SHP77 (cell line): ENCODE measurements at regions not wholly inside any gene's neighbourhood (a gene's known extent, or its start where the extent isn't known, plus 50 kb on each side); places are given as distances from the start of the nearest gene placed in this dataset.

ENCODE experiments used
- DNase-seq, 2 experiments: peaks; one replicate each; lab custom pipeline; 2025; lab: John Stamatoyannopoulos, UW

DNA sequence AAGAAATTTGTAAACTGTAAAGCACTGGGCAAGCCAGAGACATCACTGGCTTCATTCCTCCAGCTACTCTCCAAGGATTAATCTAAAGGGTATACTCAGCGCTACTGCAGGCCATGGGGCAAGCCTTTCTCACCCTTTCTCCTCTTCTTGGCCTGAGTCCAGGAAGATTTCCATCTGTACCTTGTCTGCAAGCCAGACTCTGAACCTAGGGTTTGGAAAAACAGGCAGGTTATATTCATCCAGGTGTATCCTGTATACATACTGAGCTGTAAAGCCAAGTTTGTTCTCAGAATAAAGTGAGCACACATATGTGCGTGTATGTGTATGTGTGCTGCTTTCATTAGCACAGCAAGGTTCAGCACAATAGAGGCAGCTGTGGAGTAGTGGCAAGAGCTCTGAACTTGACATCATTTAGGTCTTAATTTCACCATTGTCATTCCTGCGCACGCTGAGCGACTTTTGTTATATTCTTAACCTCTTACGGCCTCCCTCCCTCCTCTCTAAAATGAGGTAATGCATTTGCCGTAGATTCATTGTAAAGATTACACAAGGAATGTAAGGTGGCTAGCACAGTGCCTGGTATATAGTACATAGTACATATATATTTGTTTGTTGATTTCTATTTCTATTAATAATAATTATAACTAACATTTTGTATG, 128.1 kb upstream of the JUN start:
- no peak for DNase-seq

GRCh38 chr1:58914925-58915324, 131.1 kb upstream of the JUN start:
- DNase-seq, result no peak

DNA sequence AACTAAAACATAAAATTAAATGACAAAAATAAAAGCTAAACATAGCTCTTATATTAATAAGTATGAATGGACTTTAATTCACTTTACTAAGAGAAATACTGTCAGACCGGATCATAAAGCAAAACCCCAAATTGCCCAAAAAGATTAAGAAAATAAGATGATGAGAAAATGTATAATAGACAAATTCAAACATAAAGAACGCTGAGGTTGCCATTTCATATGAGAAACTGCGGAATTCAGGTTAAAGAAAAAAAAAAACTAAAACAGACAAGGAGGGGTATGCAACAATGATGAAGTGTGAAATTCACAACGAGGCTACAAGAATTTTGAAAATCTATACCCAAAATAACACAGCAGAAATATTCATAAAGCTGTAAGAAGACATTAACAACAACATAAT, 133.6 kb upstream of the JUN start:
- DNase-seq, result no peak

DNA sequence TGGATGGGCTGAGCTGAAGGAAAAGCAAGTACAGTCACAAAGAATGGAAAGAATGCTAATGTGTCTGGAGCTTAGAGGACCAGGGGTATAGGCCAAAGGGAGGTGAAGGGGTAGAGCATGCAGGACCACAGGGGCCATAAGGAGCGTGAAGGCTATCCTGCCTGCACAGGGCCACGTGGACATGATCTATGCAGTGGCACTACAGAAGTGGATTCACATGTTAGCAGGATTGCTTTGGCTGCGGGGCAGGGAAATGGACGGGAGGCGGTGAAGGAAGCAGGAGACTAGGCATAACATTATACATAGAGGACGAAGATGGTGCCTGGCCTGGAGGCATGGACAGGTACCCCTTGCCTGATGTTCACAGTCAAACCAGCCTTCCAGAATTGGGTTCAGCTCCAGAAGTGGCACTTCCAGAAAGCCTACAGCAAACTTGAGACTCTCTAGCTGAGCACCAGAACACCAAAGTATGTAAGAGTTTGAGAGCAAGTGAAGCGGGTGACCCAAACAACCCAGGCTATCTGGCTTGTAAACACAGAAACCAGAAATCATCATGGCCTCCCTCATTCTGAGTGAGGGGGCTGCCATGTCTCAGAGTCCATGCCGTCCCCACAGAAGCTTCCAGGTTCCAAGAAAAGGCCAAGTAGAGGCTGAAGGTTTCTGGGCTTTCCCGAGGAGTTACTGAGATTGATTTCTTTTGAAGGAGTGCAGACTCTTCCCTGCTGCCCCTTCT, 135.5 kb upstream of the JUN start:
- no peak for DNase-seq

DNA sequence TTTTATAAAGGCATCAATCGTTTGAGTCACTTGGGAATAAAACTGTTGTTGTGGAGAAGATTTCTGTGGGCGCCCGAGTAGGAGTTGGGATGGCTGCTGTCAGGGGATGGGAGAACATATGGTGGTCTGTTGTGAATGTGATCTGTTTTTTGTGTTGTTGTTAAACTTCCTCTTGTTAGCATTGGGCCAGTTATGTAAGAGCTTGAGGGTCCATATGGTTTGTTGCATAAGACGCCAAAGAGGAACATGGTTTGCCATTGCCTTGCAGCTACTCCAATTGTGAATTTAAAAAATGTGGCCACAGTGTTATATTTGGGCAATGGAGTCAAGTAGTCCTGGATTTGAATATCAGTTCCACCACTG, 136.1 kb upstream of the JUN start:
- no peak for DNase-seq

- no peak for DNase-seq
Measured at GRCh38 chr1:58921342-58921741, 137.5 kb upstream of the JUN start.

- no peak for DNase-seq
Measured at GRCh38 chr1:58921751-58922150, 137.9 kb upstream of the JUN start.

GRCh38 chr1:58922302-58923089, 138.6 kb upstream of the JUN start:
- no peak for DNase-seq

DNA sequence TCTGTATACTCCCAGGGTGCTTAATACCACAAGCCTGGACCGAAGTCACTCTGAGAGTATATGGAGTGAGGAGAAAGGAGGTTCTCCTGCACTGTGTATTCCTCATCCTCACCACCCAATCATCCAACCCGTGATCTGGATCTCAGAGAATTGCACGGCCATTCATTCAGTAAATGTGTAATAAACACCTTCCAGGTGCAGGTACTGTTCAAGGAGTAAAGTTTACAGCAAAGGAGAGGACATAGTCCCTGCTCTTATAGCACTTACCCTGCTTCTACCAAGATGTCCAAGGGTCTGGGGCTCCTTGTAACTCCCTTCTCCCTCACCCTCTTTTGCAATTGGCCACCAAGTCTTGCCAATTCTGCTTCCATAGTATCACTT, 139.2 kb upstream of the JUN start:
- DNase-seq, result no peak

DNA sequence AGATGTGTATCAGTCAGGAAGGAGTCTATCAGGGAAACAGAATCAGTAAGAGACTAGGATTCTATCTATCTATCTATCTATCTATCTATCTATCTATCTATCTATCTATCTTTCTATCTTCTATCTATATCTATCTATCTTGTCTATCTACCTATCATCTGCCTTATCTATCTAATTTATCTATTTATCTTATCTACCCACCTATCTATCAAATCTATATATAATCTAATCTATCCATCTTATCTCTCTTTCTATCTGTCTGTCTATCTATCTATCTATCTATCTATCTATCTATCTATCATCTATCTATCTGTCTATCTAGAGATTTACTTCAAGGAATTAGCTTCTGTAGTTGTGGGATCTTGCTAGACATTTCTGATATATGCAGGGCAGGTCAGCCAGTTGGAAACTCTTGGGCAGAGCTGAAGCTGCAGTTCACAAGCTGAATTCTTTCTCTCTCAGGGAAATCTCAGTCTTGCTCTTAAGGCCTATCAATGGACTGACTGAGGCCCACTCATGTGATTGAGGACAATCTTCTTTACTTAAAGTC, 140.2 kb upstream of the JUN start:
- DNase-seq, result no peak

DNA sequence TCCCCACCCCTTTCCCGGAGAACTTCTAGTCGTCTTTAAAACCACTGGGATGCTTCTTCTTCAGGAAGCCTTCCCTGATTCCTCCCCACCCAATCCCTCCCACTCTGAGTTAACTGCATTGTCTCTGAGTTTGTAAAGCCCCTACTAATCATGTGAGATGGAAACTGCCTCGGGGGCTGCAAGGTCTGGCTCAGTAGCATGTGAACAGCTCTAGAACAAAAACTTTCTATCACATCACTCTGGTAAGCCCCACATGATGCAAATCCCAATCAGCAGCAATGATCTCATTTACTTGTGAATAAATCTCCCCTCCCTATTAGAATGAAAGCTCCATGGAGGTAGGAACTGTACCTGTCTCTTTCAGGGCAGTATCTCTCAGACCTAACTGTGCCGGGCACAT, 141.0 kb upstream of the JUN start:
- no peak for DNase-seq

DNA sequence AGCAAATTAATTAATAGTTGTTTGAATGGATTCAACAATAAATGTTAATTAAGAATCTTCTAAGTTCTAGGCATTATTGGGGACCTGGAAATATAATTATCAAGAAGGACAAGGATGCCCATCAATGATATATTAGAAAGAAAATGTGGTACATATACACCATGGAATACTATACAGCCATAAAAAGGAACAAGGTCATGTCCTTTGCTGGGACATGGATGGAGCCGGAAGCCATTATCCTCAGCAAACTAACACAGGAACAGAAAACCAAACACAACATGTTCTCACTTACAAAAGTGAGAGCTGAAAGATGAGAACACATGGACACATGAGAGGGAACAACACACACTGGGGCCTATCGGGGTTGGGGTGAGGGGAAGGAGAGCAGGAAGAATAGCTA, 141.4 kb upstream of the JUN start:
- no peak for DNase-seq

DNA sequence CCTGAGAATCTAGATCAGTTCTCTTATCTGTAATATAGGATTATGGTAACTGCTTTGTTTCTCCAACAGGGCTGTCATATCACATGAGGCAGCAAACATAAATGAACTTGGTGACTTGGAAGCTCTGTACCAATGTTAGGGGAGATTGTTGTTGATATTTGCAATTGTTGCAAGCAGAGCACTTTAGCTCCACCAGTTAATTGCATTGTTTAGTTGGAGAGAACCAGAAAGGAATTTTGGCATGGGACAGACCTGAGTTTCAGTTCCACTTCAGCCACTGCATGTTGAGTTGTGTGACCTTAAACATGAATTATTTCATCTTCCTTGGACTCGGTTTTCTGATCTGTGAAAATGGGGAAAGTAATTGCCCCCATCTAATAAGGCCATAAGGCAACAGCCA, 142.3 kb upstream of the JUN start:
- DNase-seq, result no peak

DNA sequence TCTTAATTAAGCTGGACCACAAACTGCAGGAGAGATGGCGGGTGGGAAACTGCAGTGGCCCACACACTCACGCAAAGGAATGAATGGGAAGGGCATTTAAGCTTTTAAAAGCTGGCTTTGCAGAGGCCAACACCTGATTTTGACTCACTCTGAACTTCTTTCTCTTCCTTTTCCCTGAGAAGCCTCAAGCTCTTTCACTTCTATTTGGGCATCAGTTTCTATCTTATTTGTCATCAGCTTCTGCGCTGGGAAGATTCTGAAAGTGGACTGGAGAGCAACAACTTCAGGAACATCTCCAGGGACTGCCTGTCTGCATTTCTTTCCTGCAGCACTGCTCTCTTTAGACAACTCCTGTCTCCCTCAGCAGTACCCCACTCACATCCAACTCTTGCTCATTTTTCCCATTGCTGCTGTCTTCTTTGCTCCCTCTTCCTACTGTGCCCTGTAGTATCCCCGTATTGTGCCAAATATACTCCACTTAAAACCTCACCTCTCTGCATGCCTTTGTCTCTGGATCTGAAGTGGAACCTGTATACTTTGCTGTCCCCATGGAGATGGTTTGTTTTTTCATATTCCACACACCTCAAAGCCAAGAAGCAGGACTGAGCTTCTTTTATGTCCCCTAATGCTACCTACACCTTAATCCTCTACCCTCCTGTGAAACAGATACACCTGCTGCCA, 143.3 kb upstream of the JUN start:
- no peak for DNase-seq

GRCh38 chr1:58927722-58928085, 143.9 kb upstream of the JUN start:
- no peak for DNase-seq

- no peak for DNase-seq
Measured at GRCh38 chr1:58928514-58928913, 144.7 kb upstream of the JUN start.

DNA sequence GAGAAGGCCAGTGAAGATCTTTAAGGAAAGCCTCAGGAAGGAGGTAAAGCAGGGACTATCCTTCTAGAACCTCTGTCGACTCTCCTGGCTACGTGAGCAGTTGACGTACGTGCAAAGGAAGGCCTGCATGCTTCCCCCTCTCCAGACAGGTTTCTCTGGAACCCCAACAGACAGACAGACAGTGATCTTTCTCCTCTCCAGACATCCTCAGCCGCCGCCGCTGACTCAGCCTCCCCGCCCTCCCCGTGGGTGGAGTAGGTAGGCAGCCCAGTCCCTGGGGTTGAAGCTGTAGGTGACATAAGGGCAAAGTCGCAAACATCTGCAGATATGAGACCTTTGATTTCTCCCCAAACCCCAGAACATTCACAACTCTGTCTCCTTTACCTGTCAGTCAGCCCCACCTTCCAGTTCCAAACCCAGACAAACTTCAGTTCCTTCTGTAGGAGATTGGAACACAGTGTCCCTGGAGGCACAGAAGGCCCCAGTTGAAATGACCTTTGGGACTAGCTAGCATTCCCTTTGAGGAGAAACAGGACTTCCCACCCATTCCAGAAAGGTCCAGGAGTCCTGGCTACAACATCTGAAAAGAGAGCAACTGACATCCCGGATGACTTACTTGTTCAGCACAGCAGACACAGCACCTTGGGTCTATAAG, 146.0 kb upstream of the JUN start:
- DNase-seq, result no peak

DNA sequence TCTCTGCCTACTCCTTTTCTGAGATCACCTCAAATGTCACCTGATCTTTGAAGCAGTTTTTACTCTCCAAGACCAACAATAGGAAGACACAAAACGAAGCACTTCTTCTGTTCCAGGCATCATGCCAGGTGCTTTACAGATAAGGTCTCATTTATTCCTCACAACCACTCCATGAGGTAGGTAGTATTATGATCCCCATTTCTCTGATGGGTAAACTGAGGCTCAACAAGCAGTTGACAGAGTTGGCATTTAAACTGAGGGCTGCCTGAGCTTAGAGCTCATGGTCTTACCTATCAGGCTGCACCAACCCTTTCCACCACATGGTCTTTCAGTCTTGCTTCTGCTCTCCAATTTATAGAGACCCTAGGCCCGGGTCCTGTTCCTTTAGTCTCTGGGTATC, 147.2 kb upstream of the JUN start:
- DNase-seq, result no peak

DNA sequence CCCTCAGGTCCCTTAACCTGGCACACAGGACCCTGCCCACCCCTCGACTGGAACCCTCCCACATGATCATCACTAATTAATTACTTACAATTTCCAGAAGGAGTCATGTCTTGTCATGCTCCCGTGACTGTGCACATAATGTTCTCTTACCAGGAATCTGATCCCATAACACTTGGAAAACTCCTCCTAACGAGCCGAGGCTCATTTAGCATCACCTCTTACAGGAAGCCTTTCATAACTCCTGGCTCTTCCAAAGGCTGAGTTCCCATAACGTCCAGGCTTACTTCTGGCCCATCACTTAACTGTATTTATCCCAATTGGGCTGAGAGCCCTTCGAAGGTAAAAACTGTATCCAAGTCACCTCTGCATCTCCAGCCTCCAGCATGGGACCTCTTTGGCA, 147.9 kb upstream of the JUN start:
- DNase-seq, result no peak

DNA sequence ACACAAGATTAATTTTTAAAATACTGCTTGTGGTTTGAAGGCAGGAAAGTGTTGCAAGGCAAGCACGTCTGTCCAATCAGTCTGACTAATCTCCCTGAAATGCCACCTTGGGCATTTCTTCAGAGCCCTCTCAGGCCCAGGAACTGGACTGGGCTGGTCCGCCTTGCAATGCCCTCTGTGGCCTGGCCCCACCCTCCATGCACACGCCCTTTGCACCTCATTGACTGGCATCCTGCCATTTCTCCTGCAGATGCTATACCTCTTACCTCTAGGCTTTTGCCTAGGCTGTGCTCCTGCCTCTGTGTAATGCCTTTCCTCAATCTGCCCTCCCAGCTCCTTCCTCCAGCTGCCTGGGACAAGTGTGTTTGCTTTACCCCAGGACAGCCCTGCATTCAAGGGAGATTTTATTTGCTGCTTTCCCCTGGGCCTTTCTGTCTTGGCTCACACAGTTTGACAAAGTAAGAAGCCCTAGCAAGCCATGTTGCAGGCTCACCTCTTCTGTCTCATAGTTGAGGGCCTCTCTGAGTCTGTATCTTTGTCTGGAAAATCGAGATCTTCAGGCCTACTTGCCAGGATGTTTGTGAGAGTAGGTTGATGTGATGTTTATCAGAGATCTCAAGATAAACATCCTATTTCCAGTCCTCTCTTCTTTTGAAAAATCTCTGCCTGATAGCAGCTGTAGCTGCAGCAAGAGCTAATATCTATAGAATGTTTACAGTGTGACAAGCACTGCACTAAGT, 149.2 kb upstream of the JUN start:
- peak; percentile 92 to 93 for DNase-seq

DNA sequence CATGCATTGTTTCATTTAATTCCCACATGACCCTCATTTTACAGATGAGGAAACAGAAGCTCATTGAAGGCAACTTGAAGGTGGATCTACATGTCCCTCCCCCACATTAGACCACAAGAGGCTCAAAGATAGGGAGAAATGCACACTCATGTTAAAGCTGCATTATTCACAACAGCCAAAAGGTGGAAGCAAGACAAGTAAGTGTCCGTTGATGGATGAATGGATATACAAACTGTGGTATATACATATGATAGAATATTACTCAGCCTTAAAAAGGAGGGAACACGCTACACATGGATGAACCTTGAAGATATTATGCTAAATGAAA, 149.7 kb upstream of the JUN start:
- DNase-seq, result peak in 1 of 2 experiments; percentile 12
